Breast epithelium (tissue), 3 donors: ENCODE measurements at regions not wholly inside any gene's neighbourhood (a gene's known extent, or its start where the extent isn't known, plus 50 kb on each side); places are given as distances from the start of the nearest gene placed in this dataset.

Source experiments
- CTCF ChIP-seq, 3 donors: fragments of 450-650 bp; IDR thresholded peaks; one replicate each; pipeline ENCODE4 v1.5.1; 2016 to 2017; ENCODE audit warnings: antibody characterized with exemption in 3 of 3, mild to moderate bottlenecking in 3 of 3, moderate library complexity in 3 of 3
- POLR2AphosphoS5 ChIP-seq, 3 donors: sonication (generic); formaldehyde crosslinking; IDR thresholded peaks; one replicate each; pipeline ENCODE4 v1.6.1; 2017; ENCODE audit warnings: antibody characterized with exemption in 3 of 3

GRCh38 chr4:178598672-178599071 lies 1156.4 kb upstream of the AGA start:
- TF ChIP-seq CTCF (IDR thresholded peaks at IDR 0.05) (no peak), POLR2AphosphoS5 (IDR thresholded peaks at IDR 0.05) (no peak)
